ENCODE measurements at regions not wholly inside any gene's neighbourhood (a gene's known extent, or its start where the extent isn't known, plus 50 kb on each side); places are given as distances from the start of the nearest gene placed in this dataset.

- in situ Hi-C loops (cut with HindIII; ENCODE audit: low pct_unique_long_range_greater_than_20kb, low sequenced_read_pairs) = no loop called here
- TF ChIP-seq JUND (IDR thresholded peaks at IDR 0.05; ENCODE audit: low read depth) = no peak
- DNase-seq (ENCODE audit: low read depth in 1 of 2, low spot score in 1 of 2) = no peak
Measured at GRCh38 chr17:15019158-15019557, 246.0 kb downstream of the PMP22 start.

GRCh38 chr17:15012351-15012980 is 252.7 kb downstream of the PMP22 start:
- TF ChIP-seq JUND (IDR thresholded peaks at IDR 0.05; ENCODE audit: low read depth) = no peak
- no peak for DNase-seq (ENCODE audit: low read depth in 1 of 2, low spot score in 1 of 2)
- in situ Hi-C loops (cut with HindIII; ENCODE audit: low pct_unique_long_range_greater_than_20kb, low sequenced_read_pairs) = no loop called here

- in situ Hi-C loops (cut with HindIII; ENCODE audit: low pct_unique_long_range_greater_than_20kb, low sequenced_read_pairs) = no loop called here
- no peak for DNase-seq (ENCODE audit: low read depth in 1 of 2, low spot score in 1 of 2)
- no peak for TF ChIP-seq JUND (IDR thresholded peaks at IDR 0.05; ENCODE audit: low read depth)
Measured at GRCh38 chr17:15009087-15009486, 256.0 kb downstream of the PMP22 start.

GRCh38 chr17:15007147-15007553 is 258.0 kb downstream of the PMP22 start:
- in situ Hi-C loops (cut with HindIII; ENCODE audit: low pct_unique_long_range_greater_than_20kb, low sequenced_read_pairs) = no loop called here
- TF ChIP-seq JUND (IDR thresholded peaks at IDR 0.05; ENCODE audit: low read depth) = no peak
- no peak for DNase-seq (ENCODE audit: low read depth in 1 of 2, low spot score in 1 of 2)

- in situ Hi-C loops (cut with HindIII; ENCODE audit: low pct_unique_long_range_greater_than_20kb, low sequenced_read_pairs) = no loop called here
- DNase-seq (ENCODE audit: low read depth in 1 of 2, low spot score in 1 of 2) = no peak
- no peak for TF ChIP-seq JUND (IDR thresholded peaks at IDR 0.05; ENCODE audit: low read depth)
Measured at GRCh38 chr17:15006421-15007128, 258.6 kb downstream of the PMP22 start.

GRCh38 chr17:15000661-15001060 is 264.5 kb downstream of the PMP22 start:
- in situ Hi-C loops (cut with HindIII; ENCODE audit: low pct_unique_long_range_greater_than_20kb, low sequenced_read_pairs) = no loop called here
- no peak for TF ChIP-seq JUND (IDR thresholded peaks at IDR 0.05; ENCODE audit: low read depth)
- DNase-seq (ENCODE audit: low read depth in 1 of 2, low spot score in 1 of 2) = no peak

- in situ Hi-C loops (cut with HindIII; ENCODE audit: low pct_unique_long_range_greater_than_20kb, low sequenced_read_pairs) = no loop called here
- TF ChIP-seq JUND (IDR thresholded peaks at IDR 0.05; ENCODE audit: low read depth) = no peak
- DNase-seq (ENCODE audit: low read depth in 1 of 2, low spot score in 1 of 2) = no peak
Measured at GRCh38 chr17:14997290-14997689, 267.8 kb downstream of the PMP22 start.

GRCh38 chr17:14986127-14986526 is 279.0 kb downstream of the PMP22 start:
- DNase-seq (ENCODE audit: low read depth in 1 of 2, low spot score in 1 of 2) = no peak
- in situ Hi-C loops (cut with HindIII; ENCODE audit: low pct_unique_long_range_greater_than_20kb, low sequenced_read_pairs) = no loop called here
- TF ChIP-seq JUND (IDR thresholded peaks at IDR 0.05; ENCODE audit: low read depth) = no peak

GRCh38 chr17:14972844-14973243 is 292.3 kb downstream of the PMP22 start:
- no peak for TF ChIP-seq JUND (IDR thresholded peaks at IDR 0.05; ENCODE audit: low read depth)
- in situ Hi-C loops (cut with HindIII; ENCODE audit: low pct_unique_long_range_greater_than_20kb, low sequenced_read_pairs) = no loop called here
- DNase-seq (ENCODE audit: low read depth in 1 of 2, low spot score in 1 of 2) = no peak

- DNase-seq (ENCODE audit: low read depth in 1 of 2, low spot score in 1 of 2) = no peak
- no peak for TF ChIP-seq JUND (IDR thresholded peaks at IDR 0.05; ENCODE audit: low read depth)
- in situ Hi-C loops (cut with HindIII; ENCODE audit: low pct_unique_long_range_greater_than_20kb, low sequenced_read_pairs) = no loop called here
Measured at GRCh38 chr17:14971054-14971453, 294.1 kb downstream of the PMP22 start.

GRCh38 chr17:14959106-14959648 is 305.9 kb downstream of the PMP22 start:
- in situ Hi-C loops (cut with HindIII; ENCODE audit: low pct_unique_long_range_greater_than_20kb, low sequenced_read_pairs) = no loop called here
- DNase-seq (ENCODE audit: low read depth in 1 of 2, low spot score in 1 of 2) = no peak
- no peak for TF ChIP-seq JUND (IDR thresholded peaks at IDR 0.05; ENCODE audit: low read depth)

- TF ChIP-seq JUND (IDR thresholded peaks at IDR 0.05; ENCODE audit: low read depth) = no peak
- DNase-seq (ENCODE audit: low read depth in 1 of 2, low spot score in 1 of 2) = no peak
- in situ Hi-C loops (cut with HindIII; ENCODE audit: low pct_unique_long_range_greater_than_20kb, low sequenced_read_pairs) = no loop called here
Measured at GRCh38 chr17:14953405-14953804, 311.7 kb downstream of the PMP22 start.

- no peak for DNase-seq (ENCODE audit: low read depth in 1 of 2, low spot score in 1 of 2)
- in situ Hi-C loops (cut with HindIII; ENCODE audit: low pct_unique_long_range_greater_than_20kb, low sequenced_read_pairs) = no loop called here
- no peak for TF ChIP-seq JUND (IDR thresholded peaks at IDR 0.05; ENCODE audit: low read depth)
Measured at GRCh38 chr17:14950686-14951085, 314.4 kb downstream of the PMP22 start.
